GM18868 (cell line): ENCODE measurements at regions not wholly inside any gene's neighbourhood (a gene's known extent, or its start where the extent isn't known, plus 50 kb on each side); places are given as distances from the start of the nearest gene placed in this dataset.

ENCODE experiments used
- ATAC-seq: cut with Tn5 transposase; IDR thresholded peaks from one replicate; pipeline ENCODE4 v1.9.1; 2021; ENCODE audit warnings: mild to moderate bottlenecking, moderate library complexity; ENCODE audit not compliant: unreplicated experiment

DNA sequence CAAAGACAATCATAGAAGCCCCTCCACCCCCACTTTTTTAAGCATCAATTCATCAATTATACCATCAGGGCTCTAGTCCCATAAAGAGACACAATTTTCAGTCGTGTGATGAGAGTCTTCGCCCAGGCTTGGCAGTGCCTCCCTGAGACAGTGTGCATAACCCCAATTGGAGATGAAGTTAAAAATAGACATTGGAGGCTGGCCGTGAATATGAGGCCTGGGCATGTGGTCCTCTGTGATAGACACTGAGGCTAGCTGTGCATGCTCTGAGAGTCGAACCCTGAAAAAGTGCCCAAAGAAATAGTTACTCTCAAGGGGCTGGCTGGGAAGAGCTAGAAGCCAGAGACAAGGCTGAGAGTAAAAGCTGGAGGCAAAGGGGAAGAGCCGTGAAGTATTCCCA lies 248.6 kb upstream of the NR4A3 start:
- ATAC-seq, result no peak

DNA sequence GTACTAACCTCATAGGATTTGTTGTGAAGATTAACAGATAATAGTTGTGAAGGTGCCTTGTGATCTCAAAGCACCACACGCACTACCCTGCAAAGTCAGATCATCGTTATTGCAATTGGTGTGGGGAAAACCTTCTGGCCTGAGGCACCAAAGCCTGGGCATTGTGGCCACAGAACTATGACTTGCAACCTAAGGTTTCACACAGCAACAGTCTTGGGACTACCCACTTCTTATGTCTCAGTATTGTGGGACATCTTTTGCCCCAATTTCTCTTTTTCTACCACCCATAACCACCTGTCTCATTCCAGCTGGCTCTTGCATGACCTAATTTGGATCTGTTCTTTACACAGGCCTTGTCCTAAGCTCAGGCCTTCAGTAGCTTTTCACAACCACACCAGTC lies 247.8 kb upstream of the NR4A3 start:
- peak; percentile 57 for ATAC-seq

GRCh38 chr9:99576002-99576401 lies 245.7 kb upstream of the NR4A3 start:
- ATAC-seq, result no peak

GRCh38 chr9:99576876-99577275 lies 244.8 kb upstream of the NR4A3 start:
- no peak for ATAC-seq

DNA sequence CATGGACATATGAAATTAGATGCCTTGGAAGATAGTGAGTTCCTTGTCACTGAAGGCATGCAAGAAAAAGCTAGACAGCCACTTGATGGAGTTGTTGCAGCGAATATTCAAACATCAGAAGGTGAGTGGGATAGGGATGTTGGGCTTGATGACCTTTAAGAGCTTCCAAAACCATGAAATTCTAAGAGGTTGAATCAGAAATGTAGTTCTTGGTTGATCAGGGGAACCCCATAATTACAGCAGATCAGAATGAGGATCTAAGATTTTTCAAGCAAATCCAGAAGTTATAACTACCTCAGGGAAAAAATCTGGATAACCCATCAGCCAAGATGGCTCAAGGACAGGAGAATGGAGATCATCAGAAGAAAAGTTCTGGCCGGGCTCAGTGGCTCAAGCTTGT lies 244.3 kb upstream of the NR4A3 start:
- no peak for ATAC-seq

- ATAC-seq, result no peak
These were observed 243.0 kb upstream of the NR4A3 start for GRCh38 chr9:99578666-99579065.

DNA sequence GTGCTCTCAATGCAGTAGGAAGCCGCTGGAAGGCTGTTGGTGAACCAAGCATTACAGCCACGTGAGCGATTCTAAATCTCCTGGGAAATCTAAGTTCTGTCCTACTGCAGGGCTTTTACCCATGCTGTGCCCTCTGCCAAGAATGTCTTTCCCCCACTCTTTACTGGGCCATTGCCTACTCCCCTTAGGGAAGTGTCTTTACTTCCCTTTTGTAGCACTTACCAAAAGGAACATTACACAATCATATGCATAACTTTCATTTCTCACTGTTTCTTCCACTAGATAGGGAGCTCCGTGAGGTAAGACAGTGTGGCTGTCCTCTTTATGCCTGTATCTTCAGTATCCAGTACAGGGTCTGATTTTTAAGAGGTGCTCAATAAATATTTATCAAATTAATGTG lies 241.7 kb upstream of the NR4A3 start:
- ATAC-seq, result no peak

DNA sequence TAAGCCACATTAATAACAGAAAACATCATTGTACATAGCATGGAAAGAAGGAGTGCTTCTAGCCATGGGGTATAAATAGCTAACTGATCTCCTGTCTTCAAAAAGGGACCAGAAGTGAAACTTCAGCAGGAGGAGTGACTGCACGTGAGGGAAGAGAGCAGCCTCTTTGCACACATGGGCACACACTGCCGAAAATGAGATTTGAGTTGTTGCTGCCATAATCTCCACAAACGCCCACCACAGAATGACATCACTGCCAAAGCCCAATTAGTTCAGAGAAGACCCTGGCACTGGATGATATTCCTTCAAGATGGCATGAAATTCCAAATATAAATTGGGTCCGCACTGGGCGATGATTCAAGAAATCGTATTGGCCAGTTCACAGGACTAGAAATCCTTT lies 238.9 kb upstream of the NR4A3 start:
- ATAC-seq, result peak; percentile 72

- ATAC-seq, result no peak
These were observed 233.4 kb upstream of the NR4A3 start for GRCh38 chr9:99588299-99588698.

DNA sequence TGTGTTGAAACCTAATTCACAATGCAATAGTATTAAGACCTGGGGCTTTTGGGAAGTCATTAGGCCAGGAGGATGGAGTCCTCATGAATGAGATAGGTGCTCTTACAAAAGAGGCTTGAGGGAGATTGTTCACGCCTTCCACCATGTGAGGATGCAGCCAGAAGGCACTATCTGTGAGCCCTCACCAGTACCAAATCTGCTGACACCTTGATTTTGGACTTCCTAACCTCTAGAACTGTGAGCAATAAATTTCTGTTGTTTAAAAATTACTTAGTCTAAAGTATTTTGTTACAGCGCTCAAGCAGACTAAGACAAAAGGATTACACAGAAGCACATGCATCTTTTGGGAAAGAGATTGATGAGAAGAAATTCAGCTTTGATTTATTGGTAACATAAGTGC lies 232.9 kb upstream of the NR4A3 start:
- no peak for ATAC-seq

GRCh38 chr9:99590410-99590809 lies 231.3 kb upstream of the NR4A3 start:
- ATAC-seq, result no peak

- ATAC-seq, result no peak
These were observed 230.8 kb upstream of the NR4A3 start for GRCh38 chr9:99590840-99591239.

- ATAC-seq, result no peak
These were observed 229.9 kb upstream of the NR4A3 start for GRCh38 chr9:99591770-99592169.

GRCh38 chr9:99592834-99593574 lies 228.7 kb upstream of the NR4A3 start:
- peak; percentile 70 for ATAC-seq

- ATAC-seq, result peak; percentile 27
These were observed 228.1 kb upstream of the NR4A3 start for GRCh38 chr9:99593610-99594009.

- no peak for ATAC-seq
These were observed 227.5 kb upstream of the NR4A3 start for GRCh38 chr9:99594056-99594780.

DNA sequence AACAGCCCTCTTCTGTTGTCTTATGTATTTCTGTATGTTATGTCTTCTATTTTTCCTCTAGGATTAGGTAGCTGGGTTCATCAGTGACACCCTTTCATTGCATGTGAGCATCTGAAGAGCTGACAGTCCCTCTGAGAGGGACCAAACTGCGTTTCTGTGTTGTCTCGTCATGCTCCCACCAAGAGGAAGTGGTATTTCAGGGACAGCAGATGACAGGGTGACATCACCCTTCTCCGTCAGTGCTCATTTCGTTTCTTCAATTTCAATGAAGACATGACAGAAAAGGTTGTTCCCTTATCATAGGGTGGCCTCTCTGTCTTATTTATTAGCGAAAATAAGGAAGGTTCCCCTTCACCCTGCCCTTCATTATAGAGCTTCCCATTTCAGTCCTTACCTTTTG lies 225.9 kb upstream of the NR4A3 start:
- ATAC-seq, result peak; percentile 51

DNA sequence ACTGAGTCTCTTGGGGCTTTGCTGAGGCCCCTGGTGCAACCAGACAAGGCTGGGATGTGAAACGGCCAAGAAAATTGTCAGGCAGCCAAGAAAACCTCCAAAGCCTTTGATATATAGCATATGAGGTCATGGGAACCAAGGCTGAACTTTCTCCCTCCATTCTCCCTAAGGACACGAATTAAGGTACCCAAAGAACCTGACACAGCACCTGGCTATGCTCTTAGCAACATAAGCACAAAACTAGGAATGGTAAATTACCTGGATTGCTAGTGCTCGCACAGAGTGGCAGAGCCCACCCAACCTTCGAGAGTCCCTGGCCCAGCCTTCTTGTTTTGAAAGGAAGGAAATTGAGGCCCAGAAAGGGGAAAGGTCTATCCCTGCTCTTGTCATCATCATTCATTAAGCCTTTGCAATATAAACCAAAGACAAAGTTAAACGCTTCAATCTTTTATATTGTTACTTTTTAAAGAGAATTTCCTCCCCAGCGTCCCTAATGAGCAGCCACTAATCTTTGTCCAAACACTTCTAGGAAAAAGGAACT lies 220.0 kb upstream of the NR4A3 start:
- no peak for ATAC-seq

DNA sequence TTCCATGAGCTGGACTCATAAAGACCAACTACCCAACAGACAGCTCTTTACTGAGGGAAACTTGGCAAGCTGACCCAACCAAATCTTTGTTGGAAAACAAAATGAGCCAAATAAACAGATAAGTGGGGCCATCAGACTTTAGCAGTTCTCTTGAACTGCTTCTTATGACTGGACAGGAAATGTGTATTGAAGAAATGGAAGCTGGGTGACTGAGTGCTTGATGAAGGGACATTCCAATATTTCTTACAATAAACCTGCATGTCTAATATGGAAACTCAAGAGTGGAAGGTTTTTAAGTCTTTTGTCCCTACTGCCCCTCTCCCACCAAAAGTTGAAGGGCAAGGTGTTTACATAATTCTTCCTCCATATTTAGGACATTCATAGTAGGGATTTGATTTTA lies 218.8 kb upstream of the NR4A3 start:
- ATAC-seq, result peak; percentile 64

DNA sequence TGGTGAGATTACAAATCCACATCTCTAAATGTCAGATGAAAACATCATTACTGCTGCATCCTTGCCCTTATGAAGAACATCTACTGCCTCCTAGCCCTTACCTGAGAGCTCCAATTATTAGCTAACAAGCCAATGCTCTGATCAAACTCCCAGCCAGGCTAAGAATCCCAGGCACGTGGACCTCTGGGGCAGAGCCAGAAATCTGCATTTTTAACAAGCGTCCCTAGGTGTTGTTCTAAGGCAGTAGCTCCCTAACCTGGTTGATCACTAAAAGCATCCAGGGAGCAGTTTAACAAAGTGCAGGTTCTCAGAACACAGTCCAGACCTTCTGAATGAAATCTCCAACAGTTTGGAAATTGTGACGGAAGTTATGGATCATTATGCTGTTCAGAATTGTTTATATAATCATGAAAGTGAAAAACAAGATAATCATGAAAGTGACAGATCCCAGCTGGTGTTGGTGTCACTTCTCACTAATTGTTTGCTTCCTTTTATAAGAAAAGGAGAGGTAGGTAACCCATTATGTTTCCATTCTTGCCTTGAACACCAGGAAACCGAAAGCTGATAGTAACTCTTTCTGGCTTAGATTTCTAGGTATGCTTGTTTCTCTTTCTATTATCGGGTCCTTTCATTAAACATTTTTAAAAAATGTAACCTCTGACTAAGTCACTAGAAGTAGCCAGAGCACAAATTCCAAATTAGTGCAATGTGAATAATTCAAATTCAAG lies 216.5 kb upstream of the NR4A3 start:
- no peak for ATAC-seq

- ATAC-seq, result no peak
These were observed 215.4 kb upstream of the NR4A3 start for GRCh38 chr9:99606296-99606695.

- no peak for ATAC-seq
These were observed 214.7 kb upstream of the NR4A3 start for GRCh38 chr9:99606957-99607356.
